OCI-LY7 (cell line): ENCODE measurements at regions not wholly inside any gene's neighbourhood (a gene's known extent, or its start where the extent isn't known, plus 50 kb on each side); places are given as distances from the start of the nearest gene placed in this dataset.

Source experiments
- CTCF ChIP-seq: fragments of 200-600 bp; sonication (generic); conservative IDR thresholded peaks from 2 replicates; pipeline ENCODE4 v1.5.1; 2014; ENCODE audit warnings: mild to moderate bottlenecking, antibody characterized with exemption, low read length, moderate library complexity, mixed read lengths
- EZH2phosphoT487 ChIP-seq: fragments of 200-600 bp; sonication (generic); IDR thresholded peaks from 2 replicates; pipeline ENCODE4 v1.6.1; 2018; ENCODE audit warnings: low read depth, borderline replicate concordance, mild to moderate bottlenecking, mixed run types, antibody characterized with exemption, low read length, moderate library complexity, mixed read lengths

GRCh38 chr2:144084114-144084661 is 435.7 kb downstream of the ZEB2 start:
- TF ChIP-seq CTCF (no peak), EZH2phosphoT487 (no peak)
